ENCODE measurements at regions not wholly inside any gene's neighbourhood (a gene's known extent, or its start where the extent isn't known, plus 50 kb on each side); places are given as distances from the start of the nearest gene placed in this dataset.

DNA sequence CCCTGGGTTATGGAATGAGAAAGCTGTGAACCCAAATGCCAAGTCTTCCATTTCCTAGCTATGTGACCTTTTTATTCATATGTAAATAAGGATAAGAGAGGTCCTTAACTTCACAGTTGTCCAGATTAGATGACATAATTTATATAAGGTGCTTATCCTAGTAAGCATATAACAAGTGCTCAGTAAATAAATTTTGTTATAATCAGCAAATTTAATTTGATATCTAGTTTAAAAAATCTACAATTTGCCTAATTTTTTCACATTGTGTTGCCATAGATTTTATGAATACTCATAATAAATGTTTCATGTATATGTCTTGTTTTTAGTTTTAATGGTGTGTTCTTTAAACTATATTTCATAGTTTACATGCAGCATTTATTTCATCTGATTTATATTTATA lies 130.4 kb upstream of the SPRY1 start:
- DNase-seq (ENCODE audit: low read depth), result no peak

DNA sequence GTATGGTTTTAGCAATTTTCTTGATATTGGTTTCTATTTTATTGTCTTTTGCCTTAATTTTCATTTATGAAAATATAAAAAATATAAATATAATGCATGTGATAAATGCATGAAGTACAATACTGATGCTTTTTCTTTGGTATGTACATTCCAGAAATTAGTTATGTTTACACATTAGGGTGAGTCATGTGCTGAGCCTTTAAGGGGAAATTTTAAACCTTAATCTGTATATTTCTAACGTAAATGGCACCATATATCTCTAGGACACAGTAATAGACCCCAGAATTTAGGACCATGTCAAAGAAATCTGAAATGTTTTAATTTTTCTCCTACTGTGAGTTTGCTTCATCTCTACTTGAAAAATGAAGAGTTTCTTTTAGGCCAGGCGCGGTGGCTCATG lies 117.8 kb upstream of the SPRY1 start:
- DNase-seq (ENCODE audit: low read depth), result no peak

DNA sequence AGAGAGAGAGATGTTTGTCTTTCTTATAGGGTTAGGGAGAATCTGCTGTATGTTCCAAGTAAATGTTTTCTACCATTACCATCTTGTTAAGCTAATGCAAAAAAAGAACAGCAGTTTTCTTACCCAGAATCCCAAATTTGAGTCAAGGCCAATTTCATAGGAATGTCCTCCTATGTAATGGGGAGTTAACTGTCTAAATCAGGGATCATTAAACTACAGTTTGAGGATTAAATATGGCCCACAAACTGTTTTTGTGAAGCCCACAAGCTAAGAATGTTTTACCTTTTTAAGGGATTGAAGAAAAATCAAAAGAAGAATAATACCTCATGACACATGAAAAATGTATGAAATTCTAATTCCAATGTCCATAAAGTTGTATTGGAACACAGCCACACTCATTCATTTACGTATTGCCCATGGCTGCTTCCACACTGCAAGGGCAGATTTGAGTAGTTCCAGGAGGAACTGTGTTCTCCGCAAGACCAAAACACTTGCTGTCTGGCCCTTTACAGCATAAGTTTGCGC lies 113.2 kb upstream of the SPRY1 start:
- DNase-seq (ENCODE audit: low read depth), result no peak

DNA sequence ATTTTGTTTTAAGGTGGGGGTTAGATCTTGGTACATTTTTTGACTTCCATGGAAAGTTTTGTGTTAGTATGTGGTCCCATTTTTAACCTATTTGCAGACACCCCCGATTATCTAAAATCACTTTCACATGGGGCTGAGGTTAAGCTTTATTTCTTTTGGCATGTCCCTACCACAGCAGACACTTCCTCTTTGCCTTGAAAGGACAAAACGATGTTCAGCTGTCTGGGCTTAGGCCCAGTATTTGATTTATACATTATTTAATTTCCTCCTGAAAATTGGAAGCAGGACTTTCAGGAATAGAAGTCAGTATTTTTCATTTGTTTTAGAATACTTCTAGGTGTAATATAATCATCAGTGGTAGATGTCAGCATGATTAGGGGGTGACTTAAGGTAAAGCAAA lies 112.4 kb upstream of the SPRY1 start:
- DNase-seq (ENCODE audit: low read depth), result no peak

DNA sequence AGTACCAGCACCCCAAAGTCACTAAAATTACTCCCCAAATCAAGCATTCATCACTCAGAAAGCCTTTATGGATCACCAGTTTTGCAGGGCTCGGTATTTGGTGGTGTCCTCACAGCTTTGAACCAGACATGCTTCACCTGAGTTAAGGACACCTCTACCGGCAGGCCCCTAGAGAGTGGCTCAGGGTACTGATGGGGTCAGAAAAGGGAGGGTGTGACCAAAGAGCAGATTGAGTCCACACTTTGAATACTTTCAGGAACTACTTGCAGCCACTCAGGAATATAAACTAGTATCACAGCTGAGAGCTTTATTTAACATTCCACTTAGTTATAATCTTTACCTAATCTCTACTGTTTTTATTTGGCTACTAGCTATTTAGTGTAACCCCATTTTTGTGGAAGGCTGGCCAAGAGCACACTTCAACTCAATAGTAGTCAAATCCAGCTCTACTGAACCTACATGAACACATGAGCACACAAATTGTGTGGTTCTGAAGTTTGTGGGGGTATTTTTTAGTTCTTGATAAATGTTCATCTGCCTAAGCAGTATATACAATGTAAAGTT lies 109.6 kb upstream of the SPRY1 start:
- no peak for DNase-seq (ENCODE audit: low read depth)

DNA sequence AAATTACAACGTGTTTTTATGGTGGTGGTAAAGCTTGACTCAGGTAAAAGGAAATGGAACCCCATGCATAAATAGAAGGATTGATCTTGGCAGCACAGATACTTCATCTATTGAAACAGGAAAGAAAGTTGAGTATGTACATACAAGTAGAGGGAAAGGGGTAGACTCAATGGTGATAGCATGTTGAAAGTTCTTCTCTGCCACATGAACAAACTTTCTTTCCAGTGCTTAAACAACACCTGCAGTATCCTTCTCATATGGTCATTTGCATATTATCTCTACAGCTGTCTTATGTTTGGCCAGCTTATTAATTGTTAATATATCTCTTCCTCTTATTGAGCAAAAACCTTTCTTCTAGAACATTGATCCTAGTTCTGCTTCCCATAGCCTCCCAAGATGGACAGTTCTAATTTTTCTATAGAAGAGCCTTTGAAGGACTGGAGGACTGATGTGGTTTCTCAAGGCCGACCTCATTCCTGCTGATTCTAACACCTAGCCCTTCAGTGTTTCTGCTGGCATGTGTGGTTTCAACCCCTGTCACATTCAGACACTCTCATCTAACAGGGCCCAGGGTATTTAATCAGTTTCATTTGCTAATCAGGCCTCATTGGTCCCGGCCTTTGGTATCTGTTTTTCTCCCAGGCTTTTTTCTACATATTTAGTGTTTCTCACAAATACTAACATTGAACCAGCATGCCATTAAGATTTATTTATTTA lies 108.1 kb upstream of the SPRY1 start:
- no peak for DNase-seq (ENCODE audit: low read depth)

DNA sequence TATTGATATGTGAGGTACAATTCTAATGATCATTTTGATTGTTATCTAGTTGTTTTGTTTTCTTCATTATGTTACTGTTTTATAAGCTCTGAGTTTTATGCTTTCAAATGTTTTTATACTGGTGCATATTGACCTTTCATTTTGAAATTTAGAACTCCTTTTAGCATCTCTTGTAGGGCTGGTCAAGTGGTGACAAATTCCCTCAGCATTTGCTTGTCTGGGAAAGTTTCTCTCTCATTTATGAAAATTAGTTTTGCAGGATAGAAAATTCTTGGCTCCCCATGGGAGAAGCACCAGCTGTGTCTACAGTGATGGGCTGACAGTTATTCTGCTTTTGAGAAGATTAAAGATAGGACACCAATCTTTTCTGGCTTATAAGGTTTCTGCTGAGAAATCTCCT lies 105.3 kb upstream of the SPRY1 start:
- DNase-seq (ENCODE audit: low read depth), result no peak

DNA sequence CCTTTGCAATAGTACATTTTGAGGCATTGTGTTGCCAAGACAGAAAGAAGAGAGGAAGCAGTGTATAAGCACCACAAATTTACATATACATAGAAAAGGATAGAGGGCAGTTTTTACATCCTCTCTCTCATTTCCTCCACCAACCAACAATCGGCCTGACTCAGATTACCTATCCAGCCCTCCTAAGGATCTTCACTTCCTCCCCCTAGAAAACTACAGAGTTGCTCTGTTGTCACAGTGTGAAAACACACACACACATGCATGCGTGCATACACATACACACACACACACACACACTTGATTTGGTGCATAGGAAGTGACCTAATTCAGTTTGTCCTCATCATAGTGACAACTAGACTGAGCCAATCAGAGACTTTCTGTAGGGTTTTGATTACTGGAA lies 98.8 kb upstream of the SPRY1 start:
- DNase-seq (ENCODE audit: low read depth), result no peak

DNA sequence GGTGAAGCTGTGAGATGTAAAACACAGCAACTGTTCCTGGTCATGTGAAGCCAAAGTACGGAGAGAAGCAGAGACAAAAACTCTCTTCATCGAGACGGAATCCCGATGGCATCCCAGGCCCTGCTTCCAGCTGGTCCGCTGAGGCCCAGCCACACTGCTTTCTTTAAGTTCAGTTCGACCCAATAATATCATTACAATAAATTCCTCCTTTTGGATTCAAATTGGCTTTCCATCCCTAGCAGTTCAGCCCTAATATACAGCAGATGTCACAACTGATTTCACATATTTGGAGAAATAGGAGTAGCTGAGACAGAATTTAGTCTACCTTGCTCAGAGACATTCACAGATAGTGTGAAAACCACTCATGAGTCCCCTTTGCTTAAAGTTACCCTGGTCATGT lies 98.3 kb upstream of the SPRY1 start:
- no peak for DNase-seq (ENCODE audit: low read depth)

DNA sequence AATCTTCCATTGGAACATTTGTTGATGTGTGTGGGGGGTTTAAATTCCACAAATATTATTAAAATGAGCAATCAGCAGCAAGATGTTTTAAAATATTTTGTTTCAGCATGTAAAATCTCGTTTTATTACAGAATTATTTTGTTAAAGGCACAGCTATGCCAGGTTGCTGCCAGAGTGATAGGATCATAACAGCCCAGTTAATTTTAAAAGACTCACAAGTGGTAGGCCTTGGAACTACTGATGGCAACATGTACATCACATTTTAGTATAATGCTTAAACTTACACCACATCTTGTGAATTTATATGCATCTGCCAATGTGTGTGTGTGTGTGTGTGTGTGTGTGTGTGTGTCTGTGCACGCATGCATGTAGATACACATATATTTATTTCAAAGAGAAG lies 97.8 kb upstream of the SPRY1 start:
- DNase-seq (ENCODE audit: low read depth), result no peak

DNA sequence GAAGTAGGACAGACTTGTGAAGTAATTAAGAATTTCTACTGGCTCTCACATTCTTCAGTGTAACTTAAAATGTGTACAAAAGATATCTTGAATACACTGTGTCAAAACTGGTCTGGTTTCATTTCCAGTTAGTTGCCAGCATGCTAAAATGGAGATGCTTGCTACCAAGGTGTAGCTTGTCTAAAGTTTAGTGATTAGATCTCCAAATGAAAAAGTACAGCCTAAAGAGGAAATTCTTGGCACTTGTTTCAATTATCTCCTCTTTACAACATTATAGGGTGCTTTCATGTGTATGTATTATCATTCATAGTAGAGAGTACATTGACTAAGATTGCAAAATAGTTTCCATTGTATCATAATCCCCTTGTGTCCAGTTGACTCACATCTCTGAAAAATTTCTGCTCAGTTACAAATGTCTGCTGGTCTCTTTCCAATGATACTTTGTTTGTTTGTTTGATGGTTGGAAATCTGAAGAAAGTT lies 97.3 kb upstream of the SPRY1 start:
- peak; percentile 24 for DNase-seq (ENCODE audit: low read depth)

DNA sequence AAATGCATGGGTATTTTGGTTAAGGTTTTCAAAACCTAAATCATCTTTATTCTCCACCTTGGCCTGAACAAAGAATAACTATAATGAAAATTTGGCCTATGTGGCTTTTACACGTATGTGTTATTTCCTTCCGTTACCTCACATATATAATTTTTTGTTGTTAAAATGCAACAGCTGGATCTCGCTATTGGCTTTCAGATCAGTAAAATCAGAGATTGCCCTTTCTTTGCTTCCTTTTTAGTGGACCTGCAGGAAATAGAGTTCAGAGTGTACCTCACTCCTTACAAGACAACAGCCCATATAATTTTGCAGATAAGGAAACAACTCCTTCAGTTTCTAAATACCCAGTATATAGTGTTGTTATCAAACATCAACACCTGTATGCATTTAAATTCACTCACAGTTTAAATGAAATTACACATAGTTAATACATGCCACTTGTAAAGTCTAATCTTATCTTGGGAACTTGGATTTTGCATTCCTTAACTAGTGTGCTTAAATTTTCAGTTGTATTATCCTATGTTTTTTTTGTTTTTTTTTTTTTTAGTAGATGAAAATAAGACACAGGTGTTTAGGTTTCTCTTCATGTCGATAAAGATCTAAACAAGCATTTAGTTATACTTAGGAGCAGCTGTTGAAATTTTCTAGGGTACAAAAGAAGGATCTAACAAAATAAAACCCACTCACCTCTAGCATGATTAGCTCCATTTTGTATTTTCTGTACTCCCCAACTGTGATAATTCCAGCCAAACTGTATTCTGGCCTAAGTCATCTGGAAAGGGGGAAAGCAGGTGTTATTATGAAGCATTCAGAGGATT lies 96.2 kb upstream of the SPRY1 start:
- no peak for DNase-seq (ENCODE audit: low read depth)

DNA sequence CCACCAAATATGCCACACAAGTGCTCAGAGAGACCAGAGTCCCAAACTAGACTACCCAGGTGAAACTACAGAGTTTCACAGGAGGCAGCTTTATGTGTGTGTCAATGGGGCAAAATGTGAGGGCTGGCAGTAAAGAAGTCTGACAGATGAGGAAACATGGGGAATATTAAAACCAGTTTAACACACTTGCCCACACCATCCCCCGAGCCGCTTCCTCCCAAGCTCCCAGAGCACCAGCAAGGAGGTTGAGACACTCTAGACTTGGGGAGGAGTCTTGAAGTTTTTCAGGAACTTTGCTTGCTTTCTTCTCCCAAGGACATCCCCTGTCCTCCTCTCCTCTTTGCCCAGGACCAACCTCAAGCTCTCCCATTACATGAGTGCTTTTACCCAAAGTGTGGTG lies 94.7 kb upstream of the SPRY1 start:
- DNase-seq (ENCODE audit: low read depth), result no peak

DNA sequence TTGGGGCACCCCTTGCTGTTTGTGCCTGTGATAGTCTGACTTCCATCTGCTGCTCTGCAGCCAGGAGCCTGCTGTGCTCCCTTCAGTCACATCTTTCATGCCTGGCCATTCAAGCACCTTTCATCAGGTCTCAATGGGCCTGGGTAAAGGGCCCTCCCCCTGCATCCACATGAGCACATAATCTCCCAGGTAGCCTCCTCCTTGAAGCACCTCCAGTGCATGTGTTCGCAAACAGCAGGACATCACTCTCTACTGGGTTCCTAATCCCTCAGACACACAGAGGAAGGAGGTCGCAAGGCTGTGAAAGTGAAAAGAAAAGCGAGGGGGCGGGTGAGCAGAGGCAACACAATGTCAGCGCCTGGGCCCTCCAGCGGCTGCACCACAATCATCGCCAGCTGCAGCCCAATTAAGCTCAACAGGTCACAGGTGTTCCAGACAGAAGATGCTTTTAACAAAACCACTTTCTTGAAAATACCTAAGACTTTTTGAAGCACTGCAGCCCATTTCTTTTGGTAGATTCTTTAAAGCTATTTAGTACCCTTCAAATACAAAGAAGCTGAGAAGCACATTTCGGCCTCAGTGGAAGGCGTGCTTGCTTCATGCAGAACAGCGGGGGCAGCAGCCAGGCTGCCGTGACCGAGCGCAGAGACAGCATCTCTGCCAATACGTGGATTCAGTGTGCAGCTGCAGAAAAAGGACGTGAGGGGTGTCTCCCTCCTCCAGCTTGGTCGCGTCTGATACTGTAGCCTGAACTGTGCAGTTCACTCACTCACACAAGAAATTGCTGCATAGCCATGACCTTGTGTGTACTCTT lies 92.2 kb upstream of the SPRY1 start:
- no peak for DNase-seq (ENCODE audit: low read depth)

DNA sequence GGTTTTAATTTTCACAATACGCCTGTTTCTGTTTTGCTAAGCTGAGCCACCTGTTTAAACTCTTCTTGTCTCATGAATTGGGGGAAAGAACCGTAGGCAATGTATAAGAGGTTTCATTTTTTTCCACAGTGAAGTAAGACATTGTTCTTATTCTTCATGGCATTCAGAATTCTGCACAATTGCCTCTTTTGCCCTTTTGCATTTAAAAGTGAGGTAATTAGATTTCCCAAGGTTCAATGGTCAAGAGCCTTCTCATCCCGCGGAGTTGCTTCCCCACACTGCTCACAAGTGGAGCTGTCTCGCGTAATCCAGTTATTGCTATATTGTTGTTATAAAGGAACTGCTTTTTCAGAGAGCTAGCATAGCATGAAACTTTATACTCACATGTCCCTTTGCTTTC lies 90.9 kb upstream of the SPRY1 start:
- no peak for DNase-seq (ENCODE audit: low read depth)

DNA sequence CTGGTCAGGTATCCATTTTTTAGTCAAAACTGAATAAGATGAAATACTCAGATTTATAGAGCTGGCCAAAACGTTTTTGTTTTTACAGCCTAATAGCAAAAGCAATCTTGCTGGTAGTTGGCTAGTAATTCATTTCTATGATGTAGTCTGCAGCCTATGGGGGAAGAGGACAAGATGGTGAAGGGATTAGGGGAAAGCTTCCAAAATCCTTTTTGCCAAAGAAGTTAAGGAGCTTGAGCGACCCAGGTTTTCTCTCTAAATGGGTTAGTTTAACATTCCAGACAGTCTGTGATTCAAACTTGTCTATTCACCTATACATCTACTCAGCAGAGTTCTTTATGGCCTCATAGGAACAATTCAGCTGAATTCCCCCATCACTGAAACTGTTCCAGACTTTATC lies 89.8 kb upstream of the SPRY1 start:
- DNase-seq (ENCODE audit: low read depth), result no peak

DNA sequence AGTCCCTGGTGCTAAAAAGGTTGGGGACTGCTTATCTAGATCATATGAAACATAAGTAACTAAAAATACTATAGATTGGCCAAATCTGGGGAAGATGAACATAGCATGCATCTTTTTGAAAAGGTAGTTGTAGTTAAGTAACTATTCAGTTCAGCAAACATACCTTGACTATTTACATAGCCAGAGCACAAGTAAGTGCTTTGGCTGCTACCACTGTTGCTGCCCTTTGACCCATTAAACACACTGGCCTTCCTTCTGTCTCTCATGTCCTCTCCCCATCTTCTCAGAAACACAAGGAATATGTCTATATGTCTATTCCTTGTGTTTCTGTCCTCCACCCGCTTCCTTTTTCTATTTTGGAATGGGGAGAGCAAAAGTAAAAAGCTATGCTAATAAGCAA lies 87.9 kb upstream of the SPRY1 start:
- DNase-seq (ENCODE audit: low read depth), result no peak

DNA sequence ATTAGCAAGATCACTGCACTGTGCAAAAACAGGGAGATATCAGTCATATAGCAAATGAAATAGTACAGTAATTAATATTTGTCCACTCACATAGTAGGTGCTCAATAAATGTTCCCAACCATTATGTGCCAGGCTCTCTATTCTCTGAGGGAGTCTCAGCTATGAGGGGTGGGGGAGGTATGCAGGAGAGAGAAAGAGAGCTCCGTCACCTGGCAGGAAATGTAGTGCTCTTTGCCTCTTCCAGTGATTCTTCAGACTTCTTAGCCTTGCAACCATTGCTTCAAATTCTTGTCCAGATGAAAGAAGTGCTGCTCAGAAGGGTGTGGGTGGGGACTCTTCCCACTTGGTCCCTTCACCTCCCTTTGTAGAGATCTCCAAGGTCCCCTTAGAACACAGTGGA lies 84.5 kb upstream of the SPRY1 start:
- no peak for DNase-seq (ENCODE audit: low read depth)

DNA sequence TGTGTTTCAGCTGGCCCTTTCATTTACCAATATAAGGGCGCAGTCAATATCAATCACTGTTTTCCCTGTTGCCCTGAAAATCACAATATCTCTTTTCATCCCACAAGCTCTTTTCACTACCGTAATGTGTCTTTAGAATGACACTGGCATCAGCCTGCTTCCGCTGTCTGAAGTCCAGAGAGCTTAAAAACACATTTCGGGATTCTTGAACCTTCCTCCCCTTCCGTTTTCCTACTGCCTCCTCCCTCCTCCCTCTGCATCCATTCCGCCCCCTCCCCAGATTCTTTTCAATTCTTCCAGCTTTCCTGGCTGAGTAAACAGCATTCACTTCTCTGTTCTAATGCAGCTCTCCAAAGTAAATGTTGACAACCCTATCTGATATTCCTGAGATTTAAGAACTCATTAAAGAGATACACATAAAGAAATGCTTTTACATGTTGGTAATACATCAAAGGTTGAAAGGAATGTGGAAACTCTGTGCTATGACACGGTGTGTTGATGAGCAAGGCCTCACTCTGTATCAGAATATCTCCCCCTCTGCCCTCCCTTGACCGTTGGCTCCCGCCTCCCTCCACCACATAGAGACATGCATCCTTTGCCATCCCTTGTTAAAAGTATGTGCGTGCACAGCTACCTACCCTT lies 83.5 kb upstream of the SPRY1 start:
- no peak for DNase-seq (ENCODE audit: low read depth)

DNA sequence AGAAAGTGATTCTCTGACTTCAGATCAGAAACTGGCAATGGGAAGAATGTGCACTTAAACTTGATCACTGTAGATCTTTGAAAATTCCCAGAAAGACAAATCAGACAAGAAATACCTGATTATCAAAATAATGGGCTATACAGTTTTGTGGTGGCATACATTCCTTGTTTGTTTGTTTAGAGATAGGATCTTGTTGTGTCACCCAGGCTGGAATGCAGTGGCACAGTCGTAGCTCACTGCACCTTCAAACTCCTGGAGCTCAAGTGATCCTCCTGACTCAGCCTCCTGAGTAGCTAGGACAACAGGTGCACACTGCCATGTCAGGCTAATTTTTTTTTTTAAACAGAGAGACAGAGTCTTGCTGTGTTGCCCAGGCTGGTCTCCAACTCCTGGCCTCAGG lies 81.0 kb upstream of the SPRY1 start:
- DNase-seq (ENCODE audit: low read depth), result no peak

DNA sequence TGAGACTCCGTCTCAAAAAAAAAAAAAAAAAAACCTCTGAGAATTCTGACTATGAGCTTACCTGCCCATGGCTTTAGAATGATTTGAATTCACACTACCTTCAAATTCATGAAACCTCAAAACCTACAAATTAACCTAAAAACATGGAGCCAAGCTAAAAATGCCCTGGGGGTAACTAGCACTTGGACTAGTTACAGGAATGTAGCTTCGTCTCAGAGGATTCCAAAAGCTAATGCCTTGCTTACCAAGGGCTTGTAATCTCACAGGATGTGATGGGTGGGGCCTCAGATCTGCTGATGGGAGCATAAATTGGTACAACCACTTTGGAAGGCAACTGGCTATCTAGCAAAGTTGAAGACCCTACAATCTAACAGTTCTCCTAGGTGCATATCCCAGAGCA lies 79.4 kb upstream of the SPRY1 start:
- DNase-seq (ENCODE audit: low read depth), result no peak

DNA sequence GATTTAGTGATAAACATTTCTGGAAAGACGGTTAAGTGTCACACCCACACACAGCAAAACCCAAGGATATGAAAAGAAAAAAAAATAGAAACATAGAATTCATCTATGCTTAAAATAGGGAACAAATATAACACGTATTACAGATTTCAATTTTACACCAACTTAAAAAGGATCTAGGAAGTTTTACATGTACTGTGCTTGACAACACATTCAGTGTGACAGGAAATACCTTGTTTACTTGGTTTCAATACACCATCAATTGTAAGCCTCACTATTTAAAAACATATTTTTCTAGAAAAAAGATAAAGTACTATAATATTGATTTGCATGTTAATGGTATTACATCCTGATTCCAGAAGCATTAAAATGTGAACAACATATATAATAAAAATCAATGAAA lies 77.0 kb upstream of the SPRY1 start:
- no peak for DNase-seq (ENCODE audit: low read depth)

Data from GM04504 (cell line).